ENCODE measurements at regions not wholly inside any gene's neighbourhood (a gene's known extent, or its start where the extent isn't known, plus 50 kb on each side); places are given as distances from the start of the nearest gene placed in this dataset.

DNA sequence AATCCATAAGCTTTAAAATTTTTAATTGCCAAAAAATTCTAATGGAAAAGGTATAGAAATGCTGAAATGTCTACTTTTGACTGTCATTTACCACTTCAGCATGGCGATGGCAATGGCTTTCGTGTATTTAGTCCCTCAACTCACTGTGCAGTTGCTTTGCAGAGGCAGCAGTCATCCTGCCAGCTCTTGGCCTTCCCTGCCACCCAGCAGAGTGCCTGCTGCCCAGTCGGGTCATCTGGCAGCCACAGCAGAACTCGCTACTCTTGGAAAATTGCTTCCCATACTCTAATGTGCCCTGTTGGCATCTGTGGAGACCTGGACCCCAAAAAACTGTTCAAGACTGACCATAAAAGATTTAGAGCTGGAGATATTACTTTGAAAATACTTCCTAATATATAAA, 383.2 kb downstream of the UQCRFS1 start:
- 52% methylated on average over 3 of the region's 4 CpGs for whole genome bisulfite sequencing (ENCODE audit: insufficient coverage, low coverage, low lambda C conversion rate, missing lambda C conversion rate)
- intact Hi-C loops (cut with DNase I): no loop called here
- DNase-seq: no peak
- Histone ChIP-seq H3K36me3 (no peaks in the 10 kb centered on the region), H3K27ac (no peak overlapping the region), H3K4me1 (no peaks in the 10 kb centered on the region), H3K27me3 (no peaks in the 10 kb centered on the region), H3K4me3 (no peak overlapping the region), H3K9me3 (no peaks in the 10 kb centered on the region)
- no peak for ATAC-seq
- TF ChIP-seq, protein P1, sequence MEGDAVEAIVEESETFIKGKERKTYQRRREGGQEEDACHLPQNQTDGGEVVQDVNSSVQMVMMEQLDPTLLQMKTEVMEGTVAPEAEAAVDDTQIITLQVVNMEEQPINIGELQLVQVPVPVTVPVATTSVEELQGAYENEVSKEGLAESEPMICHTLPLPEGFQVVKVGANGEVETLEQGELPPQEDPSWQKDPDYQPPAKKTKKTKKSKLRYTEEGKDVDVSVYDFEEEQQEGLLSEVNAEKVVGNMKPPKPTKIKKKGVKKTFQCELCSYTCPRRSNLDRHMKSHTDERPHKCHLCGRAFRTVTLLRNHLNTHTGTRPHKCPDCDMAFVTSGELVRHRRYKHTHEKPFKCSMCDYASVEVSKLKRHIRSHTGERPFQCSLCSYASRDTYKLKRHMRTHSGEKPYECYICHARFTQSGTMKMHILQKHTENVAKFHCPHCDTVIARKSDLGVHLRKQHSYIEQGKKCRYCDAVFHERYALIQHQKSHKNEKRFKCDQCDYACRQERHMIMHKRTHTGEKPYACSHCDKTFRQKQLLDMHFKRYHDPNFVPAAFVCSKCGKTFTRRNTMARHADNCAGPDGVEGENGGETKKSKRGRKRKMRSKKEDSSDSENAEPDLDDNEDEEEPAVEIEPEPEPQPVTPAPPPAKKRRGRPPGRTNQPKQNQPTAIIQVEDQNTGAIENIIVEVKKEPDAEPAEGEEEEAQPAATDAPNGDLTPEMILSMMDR (IDR thresholded peaks at IDR 0.05): no peak
- TF ChIP-seq POLR2A (IDR thresholded peaks at IDR 0.05): no peak

DNA sequence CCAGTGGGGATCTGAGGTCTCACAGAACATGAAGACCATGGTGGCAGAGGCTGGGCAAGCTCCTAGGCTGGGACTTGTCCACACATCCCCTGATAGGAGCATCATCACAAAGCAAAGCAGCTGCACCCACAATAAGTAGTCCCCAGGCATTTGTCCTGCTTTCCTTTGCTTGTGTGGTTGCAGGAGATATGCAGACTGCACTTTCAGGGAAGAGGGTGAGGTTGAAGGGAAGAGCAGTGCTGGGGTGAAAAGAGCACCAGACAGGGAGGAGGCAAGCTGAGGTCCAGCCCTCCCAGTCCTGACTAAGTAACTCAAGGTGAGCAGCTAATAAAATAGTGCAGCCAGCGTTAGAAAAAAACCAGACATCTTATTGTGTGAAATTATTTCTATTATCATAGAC, 383.6 kb downstream of the UQCRFS1 start:
- Histone ChIP-seq H3K36me3 (no peaks in the 10 kb centered on the region), H3K27ac (no peak overlapping the region), H3K9me3 (no peaks in the 10 kb centered on the region), H3K27me3 (no peaks in the 10 kb centered on the region), H3K4me1 (no peaks in the 10 kb centered on the region), H3K4me3 (no peak overlapping the region)
- 67% methylated on average over 1 of the region's 1 CpG for WGBS (ENCODE audit: insufficient coverage, low coverage, low lambda C conversion rate, missing lambda C conversion rate)
- no peak for ATAC-seq
- no peak for TF ChIP-seq POLR2A (IDR thresholded peaks at IDR 0.05)
- TF ChIP-seq, protein P1 (IDR thresholded peaks at IDR 0.05): no peak
- intact Hi-C loops (cut with DNase I): no loop called here
- no peak for DNase-seq

DNA sequence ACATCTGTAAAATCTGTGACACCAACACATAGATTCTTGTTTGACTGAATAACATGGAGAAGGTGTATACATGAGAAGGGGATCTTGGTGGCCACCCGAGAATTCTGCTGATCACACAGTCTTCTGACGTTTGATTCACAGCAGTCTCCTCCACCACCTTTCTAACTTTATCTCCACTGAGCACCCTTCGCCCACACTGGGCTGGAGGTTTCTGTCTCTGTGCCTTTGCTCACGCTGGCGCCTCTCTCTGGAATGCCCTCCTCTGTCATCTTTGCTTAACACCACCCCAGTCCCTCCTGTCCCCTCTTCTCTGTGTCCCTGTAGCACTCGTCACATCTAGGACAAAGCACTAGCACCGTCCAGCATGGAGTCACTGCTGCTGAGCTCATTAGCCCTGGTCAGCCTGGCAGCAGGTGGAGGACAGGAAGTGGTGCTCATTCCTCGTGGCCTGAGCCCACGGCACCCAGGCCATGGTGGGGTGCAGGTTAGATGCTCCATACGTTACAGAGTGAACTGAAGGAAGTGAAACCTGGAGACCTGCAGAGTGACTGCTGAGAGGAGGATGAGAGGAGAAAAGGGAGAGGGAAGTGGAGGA, 384.6 kb downstream of the UQCRFS1 start:
- no peak for ATAC-seq
- 51% methylated on average over 10 of the region's 10 CpGs for WGBS (ENCODE audit: insufficient coverage, low coverage, low lambda C conversion rate, missing lambda C conversion rate)

DNA sequence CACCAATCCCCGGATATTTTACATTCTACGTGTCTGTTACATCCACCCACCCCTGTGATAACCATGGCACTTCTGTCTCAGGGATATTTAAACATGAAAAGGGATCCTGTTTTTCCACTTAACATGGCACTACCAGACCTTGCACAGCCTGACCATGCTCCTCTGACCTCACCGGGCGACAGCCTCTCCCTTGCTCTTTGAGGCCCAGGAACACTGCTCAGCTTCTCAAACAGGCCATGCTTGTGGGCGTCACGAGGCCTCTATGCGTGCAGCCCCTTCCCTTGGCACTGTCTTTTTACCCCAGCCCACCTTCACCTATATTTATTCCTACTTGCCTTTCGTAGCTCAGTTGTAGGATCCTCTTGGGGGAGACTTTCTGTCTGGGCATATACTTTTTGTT, 385.6 kb downstream of the UQCRFS1 start:
- H3K9me3 ChIP-seq: no peaks in the 10 kb centered on the region
- TF ChIP-seq, protein P1 (IDR thresholded peaks at IDR 0.05): no peak
- TF ChIP-seq POLR2A (IDR thresholded peaks at IDR 0.05): no peak
- no peak overlapping the region for H3K27ac ChIP-seq
- DNase-seq: no peak
- no peaks in the 10 kb centered on the region for H3K27me3 ChIP-seq
- H3K36me3 ChIP-seq: no peaks in the 10 kb centered on the region
- no peaks in the 10 kb centered on the region for H3K4me1 ChIP-seq
- intact Hi-C loops (cut with DNase I): no loop called here
- WGBS (ENCODE audit: insufficient coverage, low coverage, low lambda C conversion rate, missing lambda C conversion rate): 51% methylated on average over 8 of the region's 8 CpGs
- no peak overlapping the region for H3K4me3 ChIP-seq
- ATAC-seq: no peak

More for the DNA sequence above, 384.6 kb downstream of the UQCRFS1 start:
- no peak for DNase-seq
- no peak overlapping the region for H3K27ac ChIP-seq
- H3K36me3 ChIP-seq: no peaks in the 10 kb centered on the region
- TF ChIP-seq, protein P1 (IDR thresholded peaks at IDR 0.05): no peak
- TF ChIP-seq POLR2A (IDR thresholded peaks at IDR 0.05): no peak
- intact Hi-C loops (cut with DNase I): no loop called here
- no peak overlapping the region for H3K4me3 ChIP-seq
- no peaks in the 10 kb centered on the region for H3K9me3 ChIP-seq
- no peaks in the 10 kb centered on the region for H3K27me3 ChIP-seq
- no peaks in the 10 kb centered on the region for H3K4me1 ChIP-seq
